ENCODE measurements at regions not wholly inside any gene's neighbourhood (a gene's known extent, or its start where the extent isn't known, plus 50 kb on each side); places are given as distances from the start of the nearest gene placed in this dataset.
"Not testable (repeated sequence)": the region's sequence is repeated elsewhere in the genome, so short reads cannot be mapped to it uniquely, and the experiment has no call there.

- no peak for DNase-seq
Observed at GRCh38 chr16:56011808-56012481, 136.8 kb upstream of the CES5A start.

DNA sequence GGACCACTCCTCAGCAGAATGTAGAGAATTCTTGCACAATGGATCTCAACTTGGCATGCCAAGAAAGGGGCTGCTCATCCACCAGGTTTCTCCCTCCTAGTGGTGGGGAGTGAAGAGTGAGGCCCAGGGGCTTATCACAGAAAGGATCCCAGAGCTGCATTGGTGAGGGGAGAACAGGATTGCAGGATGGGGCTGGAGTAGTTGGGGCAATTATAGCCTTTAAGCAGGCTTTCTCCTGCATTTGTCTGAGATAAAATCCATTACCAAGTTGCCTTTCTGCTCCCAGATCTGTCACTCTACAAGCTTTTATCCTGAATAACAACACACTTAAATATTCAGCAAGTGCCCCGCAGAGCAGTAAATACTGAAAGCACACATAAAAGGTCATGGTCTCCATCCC is 130.8 kb upstream of the CES5A start:
- DNase-seq: no peak

- no peak for DNase-seq
Observed at GRCh38 chr16:55999683-56000082, 124.5 kb upstream of the CES5A start.

GRCh38 chr16:55993088-55993487 is 117.9 kb upstream of the CES5A start:
- no peak for DNase-seq

DNA sequence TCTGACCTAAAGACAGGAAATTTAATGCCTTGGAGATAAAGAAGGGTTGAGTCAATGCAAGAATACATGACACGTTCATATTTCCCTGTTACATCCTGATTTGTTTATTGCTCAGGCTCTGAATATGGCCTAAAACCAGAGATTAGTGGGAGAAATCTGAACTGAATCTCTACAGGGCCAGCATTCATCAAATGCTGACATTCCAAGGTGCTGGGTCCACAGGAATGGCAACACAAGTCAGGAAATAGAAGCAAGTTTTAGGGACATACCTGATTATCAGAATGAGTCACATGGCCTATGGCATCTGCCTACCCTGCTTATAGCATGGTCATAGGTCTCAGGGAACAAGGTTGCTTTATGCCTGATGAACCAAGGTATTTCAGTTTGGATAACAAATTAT is 117.4 kb upstream of the CES5A start:
- no peak for DNase-seq

- DNase-seq: no peak
Observed at GRCh38 chr16:55991843-55992242, 116.7 kb upstream of the CES5A start.

DNA sequence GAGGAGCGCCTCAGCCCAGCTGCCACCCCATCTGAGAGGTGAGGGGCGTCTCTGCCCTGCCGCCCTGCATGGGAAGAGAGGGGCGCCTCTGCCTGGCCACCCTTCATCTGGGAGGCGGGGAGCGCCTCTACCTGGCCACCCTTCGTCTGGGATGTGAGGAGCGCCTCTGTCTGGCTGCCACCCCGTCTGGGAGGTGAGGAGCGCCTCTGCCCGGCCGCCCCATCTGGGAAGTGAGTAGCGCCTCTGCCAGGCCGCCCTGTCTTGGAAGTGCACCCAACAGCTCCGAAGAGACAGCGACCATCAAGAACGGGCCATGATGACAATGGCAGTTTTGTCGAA is 114.4 kb upstream of the CES5A start:
- DNase-seq: no peak

- DNase-seq: not testable (repeated sequence)
Observed at GRCh38 chr16:55988850-55989568, 113.8 kb upstream of the CES5A start.

DNA sequence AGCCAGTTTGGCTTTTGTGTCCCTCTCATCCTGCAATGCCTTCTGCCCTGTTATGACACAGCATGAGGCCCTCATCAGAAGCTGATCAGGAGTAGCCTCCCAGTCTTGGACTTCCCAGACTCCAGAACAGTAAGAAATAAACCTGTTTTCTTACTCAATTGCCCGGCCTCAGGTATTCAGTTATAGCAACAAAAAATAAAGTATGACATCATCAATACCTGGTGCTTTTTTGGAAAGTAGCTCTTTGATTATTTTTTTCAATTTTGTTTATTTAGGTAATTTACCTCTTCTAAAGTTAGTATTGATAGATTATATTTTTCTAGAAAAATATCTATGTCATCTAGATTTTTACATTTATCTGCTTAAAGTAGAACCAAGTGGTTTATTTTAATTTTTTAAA is 112.8 kb upstream of the CES5A start:
- DNase-seq: no peak

DNA sequence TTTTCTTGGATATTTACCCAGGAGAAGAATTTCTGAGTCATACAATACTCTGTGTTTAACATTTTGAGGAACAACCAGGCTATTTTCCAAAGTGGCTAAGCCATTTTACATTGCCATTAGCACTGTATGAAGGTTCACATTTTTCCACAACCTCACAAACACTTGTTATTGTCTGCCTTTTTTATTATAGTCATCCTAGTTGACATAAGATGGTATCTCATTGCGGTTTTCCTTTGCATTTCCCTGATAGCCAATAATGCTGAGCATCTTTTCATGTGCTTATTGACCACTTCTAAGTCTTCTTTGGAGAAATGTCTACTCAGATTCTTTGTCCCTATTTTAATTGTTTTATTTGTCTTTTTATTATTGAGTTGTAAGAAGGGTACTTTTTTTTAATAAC is 107.4 kb upstream of the CES5A start:
- DNase-seq: no peak

- DNase-seq: no peak
Observed at GRCh38 chr16:55981557-55981956, 106.4 kb upstream of the CES5A start.

DNA sequence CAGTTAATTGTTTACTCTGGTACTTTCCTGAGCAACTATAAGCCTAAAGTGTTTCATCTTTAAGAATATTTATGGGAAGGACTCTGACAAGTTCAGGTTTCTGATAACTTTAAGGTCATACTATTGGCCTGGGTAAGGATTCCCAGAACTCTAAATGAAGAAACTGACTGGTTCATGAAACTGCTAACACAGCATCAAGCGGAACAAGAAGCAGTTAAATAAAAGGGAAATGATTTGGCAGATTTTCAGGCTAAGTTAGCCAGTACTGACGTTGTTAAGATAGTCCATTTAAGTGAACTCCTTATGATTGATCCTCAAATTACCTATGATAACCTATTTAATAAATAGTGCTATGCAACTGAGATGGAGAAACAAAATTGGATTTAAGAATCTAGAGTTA is 101.6 kb upstream of the CES5A start:
- no peak for DNase-seq

- DNase-seq: no peak
Observed at GRCh38 chr16:55971447-55971846, 96.3 kb upstream of the CES5A start.

- no peak for DNase-seq
Observed at GRCh38 chr16:55968221-55968620, 93.0 kb upstream of the CES5A start.

DNA sequence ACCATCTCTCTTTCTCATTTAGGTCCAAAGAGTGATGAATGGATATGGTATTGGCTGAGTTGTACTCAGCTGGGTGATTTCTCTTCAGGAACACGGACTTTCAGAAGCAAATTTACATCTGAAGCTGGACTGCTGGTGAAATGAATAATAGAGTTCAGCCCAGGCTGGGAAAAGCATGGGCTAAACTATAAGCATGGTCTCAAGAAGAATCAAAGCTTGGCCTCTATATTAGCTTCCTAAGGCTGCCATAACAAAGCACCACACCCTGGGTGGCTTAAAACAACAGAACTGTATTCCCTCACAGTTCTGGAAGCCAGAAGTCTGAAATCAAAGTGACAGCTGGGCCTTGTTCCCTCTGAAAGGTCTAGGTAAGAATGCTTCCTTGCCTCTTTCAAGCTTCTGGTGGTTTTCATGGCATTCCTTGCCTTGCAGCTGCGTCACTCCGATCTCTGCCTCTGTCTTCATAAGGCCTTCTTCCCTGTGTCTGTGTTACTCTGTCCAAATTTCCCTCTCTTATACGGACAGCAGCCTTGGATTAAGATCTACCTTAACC is 89.8 kb upstream of the CES5A start:
- no peak for DNase-seq

DNA sequence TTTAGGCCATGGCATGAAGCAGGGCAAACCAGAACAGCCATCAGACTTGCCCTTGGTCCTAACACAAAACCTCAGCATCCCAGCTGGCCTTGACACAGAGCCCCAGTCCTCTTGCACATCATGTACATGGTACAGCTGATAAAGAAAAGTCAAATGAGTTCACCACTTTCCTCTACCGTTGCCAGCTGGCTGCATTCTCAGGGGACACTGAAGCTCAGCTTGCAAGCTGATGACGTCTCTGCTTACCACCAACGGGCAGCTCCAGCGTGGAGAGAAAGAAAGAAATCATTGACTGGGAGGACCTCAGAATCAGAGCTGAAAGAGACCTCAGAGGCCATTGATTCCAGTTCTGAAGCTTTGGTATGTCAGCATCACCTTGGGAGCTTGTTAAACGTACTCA is 80.7 kb upstream of the CES5A start:
- no peak for DNase-seq

GRCh38 chr16:55955424-55955823 is 80.3 kb upstream of the CES5A start:
- no peak for DNase-seq

GRCh38 chr16:55954906-55955305 is 79.7 kb upstream of the CES5A start:
- DNase-seq: no peak

GRCh38 chr16:55949518-55949917 is 74.3 kb upstream of the CES5A start:
- DNase-seq: peak; percentile 9

DNA sequence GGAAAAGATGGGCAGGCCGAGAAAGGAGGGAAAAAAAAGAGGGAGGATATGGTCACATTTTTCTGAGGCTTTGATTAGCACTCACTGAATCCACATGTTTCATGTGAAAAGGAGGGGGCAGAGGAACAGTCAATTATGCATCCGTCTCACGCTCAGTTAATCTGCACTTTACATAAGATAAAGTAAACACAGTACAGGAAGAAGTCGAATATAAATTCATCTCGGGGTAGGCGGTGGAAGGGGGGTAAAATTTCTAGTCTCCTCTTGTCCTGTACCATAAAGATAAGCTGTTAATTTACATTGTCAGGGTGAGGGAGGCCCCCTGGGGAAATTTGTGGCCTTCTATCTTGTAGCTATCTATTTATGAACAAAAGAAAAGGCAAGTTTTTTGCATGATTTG is 73.1 kb upstream of the CES5A start:
- DNase-seq: no peak

- DNase-seq: no peak
Observed at GRCh38 chr16:55947366-55947765, 72.2 kb upstream of the CES5A start.

- peak; percentile 66 for DNase-seq
Observed at GRCh38 chr16:55944377-55944802, 69.2 kb upstream of the CES5A start.

- DNase-seq: peak; percentile 45
Observed at GRCh38 chr16:55943267-55943666, 68.1 kb upstream of the CES5A start.

DNA sequence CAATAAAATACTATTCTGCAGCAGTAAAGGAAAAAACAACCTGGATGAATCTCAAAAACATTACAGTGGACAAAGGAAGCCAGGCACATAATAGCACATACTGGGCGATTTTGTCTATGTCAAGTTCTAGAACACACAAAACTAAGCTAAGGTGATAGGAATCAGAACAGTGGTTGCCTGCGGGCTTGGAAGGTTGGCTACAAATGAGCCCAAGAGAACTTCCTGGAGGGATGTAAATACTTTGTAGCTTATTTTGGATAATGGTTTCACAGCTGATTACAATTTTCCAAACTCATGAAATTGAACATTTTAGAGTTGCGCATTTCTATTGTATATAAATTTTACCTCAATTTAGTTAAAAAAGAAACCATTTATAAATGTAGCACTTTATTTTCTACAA is 67.6 kb upstream of the CES5A start:
- DNase-seq: no peak

GRCh38 chr16:55941552-55941951 is 66.4 kb upstream of the CES5A start:
- no peak for DNase-seq

All from fibroblast of skin of right quadriceps (primary cell).